ENCODE measurements at regions not wholly inside any gene's neighbourhood (a gene's known extent, or its start where the extent isn't known, plus 50 kb on each side); places are given as distances from the start of the nearest gene placed in this dataset.
"Not testable (repeated sequence)": the region's sequence is repeated elsewhere in the genome, so short reads cannot be mapped to it uniquely, and the experiment has no call there.

- no peak for DNase-seq
These were observed 511.5 kb downstream of the NYAP2 start for GRCh38 chr2:225911019-225911418.

- DNase-seq, result no peak
These were observed 495.6 kb downstream of the NYAP2 start for GRCh38 chr2:225895126-225895525.

GRCh38 chr2:225894236-225894980 is 494.9 kb downstream of the NYAP2 start:
- no peak for DNase-seq

- DNase-seq, result no peak
These were observed 493.6 kb downstream of the NYAP2 start for GRCh38 chr2:225893151-225893550.

- no peak for DNase-seq
These were observed 492.3 kb downstream of the NYAP2 start for GRCh38 chr2:225891771-225892170.

GRCh38 chr2:225891013-225891412 is 491.5 kb downstream of the NYAP2 start:
- DNase-seq, result no peak

GRCh38 chr2:225889452-225889851 is 489.9 kb downstream of the NYAP2 start:
- no peak for DNase-seq

- DNase-seq, result no peak
These were observed 467.6 kb downstream of the NYAP2 start for GRCh38 chr2:225867071-225867470.

GRCh38 chr2:225865468-225865867 is 466.0 kb downstream of the NYAP2 start:
- no peak for DNase-seq

GRCh38 chr2:225864394-225864793 is 464.9 kb downstream of the NYAP2 start:
- DNase-seq, result no peak

GRCh38 chr2:225842939-225843338 is 443.4 kb downstream of the NYAP2 start:
- no peak for DNase-seq

- no peak for DNase-seq
These were observed 441.8 kb downstream of the NYAP2 start for GRCh38 chr2:225841314-225841713.

GRCh38 chr2:225837328-225837727 is 437.8 kb downstream of the NYAP2 start:
- DNase-seq, result no peak

GRCh38 chr2:225824748-225825449 is 425.4 kb downstream of the NYAP2 start:
- no peak for DNase-seq

GRCh38 chr2:225821351-225821750 is 421.8 kb downstream of the NYAP2 start:
- DNase-seq, result no peak

- DNase-seq, result no peak
These were observed 421.3 kb downstream of the NYAP2 start for GRCh38 chr2:225820826-225821225.

- DNase-seq, result no peak
These were observed 415.0 kb downstream of the NYAP2 start for GRCh38 chr2:225814554-225814953.

GRCh38 chr2:225806105-225806504 is 406.6 kb downstream of the NYAP2 start:
- DNase-seq, result no peak

- DNase-seq, result not testable (repeated sequence)
These were observed 402.6 kb downstream of the NYAP2 start for GRCh38 chr2:225802076-225802475.

GRCh38 chr2:225797394-225797793 is 397.9 kb downstream of the NYAP2 start:
- DNase-seq, result no peak

- no peak for DNase-seq
These were observed 395.3 kb downstream of the NYAP2 start for GRCh38 chr2:225794652-225795400.

- DNase-seq, result no peak
These were observed 394.4 kb downstream of the NYAP2 start for GRCh38 chr2:225793736-225794550.

GRCh38 chr2:225788571-225789094 is 389.1 kb downstream of the NYAP2 start:
- DNase-seq, result no peak
